C4-2B (cell line): ENCODE measurements at regions not wholly inside any gene's neighbourhood (a gene's known extent, or its start where the extent isn't known, plus 50 kb on each side); places are given as distances from the start of the nearest gene placed in this dataset.

ENCODE experiments used
- CTCF ChIP-seq: fragments of 450-650 bp; conservative IDR thresholded peaks from 2 replicates; pipeline ENCODE4 v1.5.1; 2017; ENCODE audit warnings: mild to moderate bottlenecking
- ZFX ChIP-seq: fragments of 450-650 bp; IDR thresholded peaks from 2 replicates; pipeline ENCODE4 v1.6.1; 2017

GRCh38 chr1:81226603-81226928 is 574.2 kb upstream of the ADGRL2 start:
- no peak for TF ChIP-seq CTCF
- TF ChIP-seq ZFX: no peak
